ENCODE measurements at regions not wholly inside any gene's neighbourhood (a gene's known extent, or its start where the extent isn't known, plus 50 kb on each side); places are given as distances from the start of the nearest gene placed in this dataset.

- Histone ChIP-seq H4K5ac (ENCODE audit: low read depth, low read length) (no peak overlapping the region), H3K9me1 (ENCODE audit: insufficient read depth, low read length) (no peaks in the 10 kb centered on the region), H3K23ac (ENCODE audit: low read depth, low read length) (no peak overlapping the region), H2AFZ (replicated peaks; ENCODE audit: low read length, poor library complexity) (no peak overlapping the region), H3K4me3 (ENCODE audit: insufficient read depth, low read depth, low read length) (no peak overlapping the region), H4K20me1 (ENCODE audit: insufficient read depth, low read length) (no peaks in the 10 kb centered on the region), H3K27me3 (ENCODE audit: control insufficient read depth, insufficient read depth, low read length) (no peaks in the 10 kb centered on the region), H3K56ac (ENCODE audit: extremely low read depth, insufficient read depth, low read length) (no peak overlapping the region), H3K27ac (ENCODE audit: insufficient read depth, low read length) (peak overlapping the region; percentile 9; the same call in 1 of the 2 replicates), H2BK5ac (ENCODE audit: low read depth, low read length, poor library complexity, severe bottlenecking) (no peak overlapping the region), H3K18ac (ENCODE audit: low read depth, low read length) (no peak overlapping the region), H2AK5ac (ENCODE audit: low read depth, low read length) (no peak overlapping the region), H2BK15ac (ENCODE audit: low read depth, low read length) (no peak overlapping the region), H3K9me3 (ENCODE audit: control insufficient read depth, insufficient read depth, low read length) (no peaks in the 10 kb centered on the region), H4K8ac (ENCODE audit: low read depth in 2 of 2, low read length in 2 of 2) (no peak overlapping the region), H2BK120ac (ENCODE audit: low read depth, low read length) (no peak overlapping the region), H3K36me3 (ENCODE audit: control insufficient read depth, insufficient read depth, low read length) (no peaks in the 10 kb centered on the region), H2BK20ac (ENCODE audit: low read depth, low read length) (no peak overlapping the region), H3K79me1 (ENCODE audit: low read depth in 1 of 2, low read length in 2 of 2) (no peaks in the 10 kb centered on the region), H3K9ac (ENCODE audit: low read depth, low read length) (no peak overlapping the region), H3K4me1 (ENCODE audit: control insufficient read depth, insufficient read depth, low read length) (peaks cover 2% of the 10 kb centered on the region), H4K91ac (ENCODE audit: insufficient read depth, low read depth, low read length) (no peak overlapping the region), H3K4me2 (ENCODE audit: low read depth, low read length) (no peak overlapping the region), H2AK9ac (replicated peaks; ENCODE audit: low read depth, low read length, poor library complexity) (no peak overlapping the region), H3K14ac (replicated peaks; ENCODE audit: low read depth, low read length) (no peak overlapping the region), H3K4ac (ENCODE audit: low read depth, low read length) (no peak overlapping the region)
- CTCF ChIA-PET: no interaction called here
- in situ Hi-C loops (cut with MboI; ENCODE audit: low sequenced_read_pairs) (no loop called here), intact Hi-C loops (cut with micrococcal nuclease) (no loop called here), dilution Hi-C loops (cut with HindIII; ENCODE audit: low sequenced_read_pairs, unreplicated experiment) (no loop called here)
- TF ChIP-seq RCOR1 (IDR thresholded peaks at IDR 0.05; ENCODE audit: insufficient replicate concordance, low read length) (no peak), BHLHE40 (IDR thresholded peaks at IDR 0.05; ENCODE audit: low read depth, low read length) (no peak), NFE2L2 (IDR thresholded peaks at IDR 0.05; ENCODE audit: low read depth, low read length) (peak; percentile 85), USF2 (IDR thresholded peaks at IDR 0.05; ENCODE audit: low read depth, low read length) (no peak), FOS (IDR thresholded peaks at IDR 0.05; ENCODE audit: low read depth, low read length) (no peak), POLR2A (IDR thresholded peaks at IDR 0.05; ENCODE audit: low read depth, low read length) (no peak), CTCF (conservative IDR thresholded peaks at IDR 0.05; ENCODE audit: low read depth, low read length) (no peak), MXI1 (IDR thresholded peaks at IDR 0.05; ENCODE audit: borderline replicate concordance, low read depth, low read length) (no peak), CEBPB (IDR thresholded peaks at IDR 0.05; ENCODE audit: low read depth, low read length) (peak; percentile 30; the same call in 1 of the 2 replicates), MAZ (IDR thresholded peaks at IDR 0.05; ENCODE audit: borderline replicate concordance, low read depth, low read length) (no peak), RAD21 (IDR thresholded peaks at IDR 0.05; ENCODE audit: low read length) (no peak), CHD1 (IDR thresholded peaks at IDR 0.05; ENCODE audit: low read depth, low read length) (no peak), ELK1 (IDR thresholded peaks at IDR 0.05; ENCODE audit: borderline replicate concordance, low read depth, low read length) (no peak), MAFK (IDR thresholded peaks at IDR 0.05; ENCODE audit: low read depth, low read length) (peak; percentile 99), RFX5 (IDR thresholded peaks at IDR 0.05; ENCODE audit: low read depth, low read length) (no peak), SMC3 (IDR thresholded peaks at IDR 0.05; ENCODE audit: low read depth, low read length) (no peak)
- ATAC-seq (ENCODE audit: low read depth): peak; percentile 85
- no TSS peak for BruUV-seq (replicated peaks)
- WGBS, 2 experiments (ENCODE audit: extremely low coverage in 2 of 2, insufficient read length in 1 of 2): no CpG with 5 or more reads among the region's 1 CpG
- peak; percentile 69 for DNase-seq
- POLR2A ChIA-PET (ENCODE audit: unreplicated experiment): no interaction called here
These were observed 376.2 kb downstream of the PCDH18 start for GRCh38 chr4:137156054-137156453.

Measured in IMR-90 (cell line).